Loucy (cell line): ENCODE measurements at regions not wholly inside any gene's neighbourhood (a gene's known extent, or its start where the extent isn't known, plus 50 kb on each side); places are given as distances from the start of the nearest gene placed in this dataset.
A peak's percentile ranks its signal among the peaks of the same experiment; 100 is the strongest.
"Not testable (repeated sequence)": the region's sequence is repeated elsewhere in the genome, so short reads cannot be mapped to it uniquely, and the experiment has no call there.

ENCODE experiments used
- H2AFZ ChIP-seq: fragments of 200-600 bp; sonication (generic); 2 replicates; pipeline ENCODE4 v1.6.0; 2016; ENCODE audit warnings: antibody characterized with exemption, mild to moderate bottlenecking, low read length, moderate library complexity
- H3F3A ChIP-seq: fragments of 200-600 bp; 2 replicates; pipeline ENCODE4 v1.6.0; 2016; ENCODE audit warnings: antibody characterized with exemption, low read depth, mild to moderate bottlenecking
- H3K27me3 ChIP-seq: fragments of 200-600 bp; sonication (generic); 2 replicates; pipeline ENCODE4 v1.6.1; 2014; ENCODE audit warnings: low read length, mild to moderate bottlenecking; ENCODE audit not compliant: insufficient read depth, poor library complexity, severe bottlenecking
- H3K36me3 ChIP-seq: fragments of 200-600 bp; sonication (generic); 2 replicates; pipeline ENCODE4 v1.6.1; 2016; ENCODE audit warnings: low read length; ENCODE audit not compliant: insufficient read depth
- H3K4me1 ChIP-seq: fragments of 200-600 bp; sonication (generic); 2 replicates; pipeline ENCODE4 v1.5.1; 2014; ENCODE audit warnings: low read length, mild to moderate bottlenecking; ENCODE audit not compliant: insufficient read depth, poor library complexity, severe bottlenecking
- H3K4me2 ChIP-seq: fragments of 200-600 bp; sonication (generic); 2 replicates; pipeline ENCODE4 v1.6.0; 2014; ENCODE audit warnings: antibody characterized with exemption, low read length, low read depth, mild to moderate bottlenecking; ENCODE audit not compliant: poor library complexity, severe bottlenecking
- H3K4me3 ChIP-seq: fragments of 200-600 bp; sonication (generic); 2 replicates; pipeline ENCODE4 v1.5.1; 2014; ENCODE audit warnings: low read length, mild to moderate bottlenecking, mixed read lengths; ENCODE audit not compliant: poor library complexity, severe bottlenecking
- H3K79me2 ChIP-seq: fragments of 200-600 bp; sonication (generic); 2 replicates; pipeline ENCODE4 v1.6.1; 2014; ENCODE audit warnings: low read length; ENCODE audit not compliant: insufficient read depth
- H3K9ac ChIP-seq: fragments of 200-600 bp; sonication (generic); 2 replicates; pipeline ENCODE4 v1.6.0; 2014; ENCODE audit warnings: mild to moderate bottlenecking, low read depth, low read length, moderate library complexity; ENCODE audit not compliant: poor library complexity, severe bottlenecking
- H3K9me2 ChIP-seq: fragments of 200-600 bp; sonication (generic); replicated peaks from 2 replicates; pipeline ENCODE4 v1.6.1; 2016; ENCODE audit warnings: low read depth, low read length, mixed read lengths
- H3K9me3 ChIP-seq: fragments of 200-600 bp; sonication (generic); 2 replicates; pipeline ENCODE4 v1.6.1; 2014; ENCODE audit warnings: mild to moderate bottlenecking, antibody characterized with exemption, low read length, low read depth; ENCODE audit not compliant: insufficient read depth
- H4K20me1 ChIP-seq: fragments of 200-600 bp; sonication (generic); 2 replicates; pipeline ENCODE4 v1.6.0; 2014; ENCODE audit warnings: antibody characterized with exemption, low read length, mild to moderate bottlenecking; ENCODE audit not compliant: insufficient read depth, poor library complexity, severe bottlenecking
- EZH2phosphoT487 ChIP-seq: fragments of 200-600 bp; IDR thresholded peaks from 2 replicates; pipeline ENCODE4 v1.6.1; 2018; ENCODE audit warnings: antibody characterized with exemption, mild to moderate bottlenecking, moderate library complexity, borderline replicate concordance
- TF ChIP-seq, protein P1 (sequence below): fragments of 200-600 bp; sonication (generic); conservative IDR thresholded peaks from 2 replicates; pipeline ENCODE4 v1.5.1; 2014; ENCODE audit warnings: mild to moderate bottlenecking, antibody characterized with exemption, low read length

DNA sequence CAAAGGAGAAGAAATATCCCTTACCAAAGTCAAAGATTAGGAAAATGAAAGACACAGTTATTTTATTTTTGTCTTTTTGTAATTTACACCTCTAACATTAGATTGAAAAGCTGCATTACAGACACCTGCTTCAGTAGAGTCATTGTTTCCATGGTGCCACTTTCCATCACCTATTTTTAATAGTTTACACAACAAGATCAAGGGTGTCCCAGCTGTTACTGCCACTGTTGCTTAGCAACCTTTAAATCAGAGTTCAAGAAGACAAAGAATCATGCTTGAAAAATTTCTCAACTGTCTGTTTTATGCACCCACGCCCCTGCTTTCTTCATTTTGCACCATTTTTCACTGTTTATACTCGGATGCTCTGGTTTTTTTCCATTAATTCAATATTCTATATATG is 668.2 kb upstream of the GJE1 start:
- Histone ChIP-seq H3K27me3 (no peaks in the 10 kb centered on the region), H3K9me2 (no peaks in the 10 kb centered on the region), H4K20me1 (no peaks in the 10 kb centered on the region), H3K4me1 (peaks cover 9% of the 10 kb centered on the region), H3K4me3 (no peak overlapping the region), H3K79me2 (no peaks in the 10 kb centered on the region), H3K9me3 (no peaks in the 10 kb centered on the region), H3F3A (no peaks in the 10 kb centered on the region), H2AFZ (no peak overlapping the region), H3K9ac (no peak overlapping the region), H3K36me3 (no peaks in the 10 kb centered on the region), H3K4me2 (no peak overlapping the region)
- TF ChIP-seq, protein P1, sequence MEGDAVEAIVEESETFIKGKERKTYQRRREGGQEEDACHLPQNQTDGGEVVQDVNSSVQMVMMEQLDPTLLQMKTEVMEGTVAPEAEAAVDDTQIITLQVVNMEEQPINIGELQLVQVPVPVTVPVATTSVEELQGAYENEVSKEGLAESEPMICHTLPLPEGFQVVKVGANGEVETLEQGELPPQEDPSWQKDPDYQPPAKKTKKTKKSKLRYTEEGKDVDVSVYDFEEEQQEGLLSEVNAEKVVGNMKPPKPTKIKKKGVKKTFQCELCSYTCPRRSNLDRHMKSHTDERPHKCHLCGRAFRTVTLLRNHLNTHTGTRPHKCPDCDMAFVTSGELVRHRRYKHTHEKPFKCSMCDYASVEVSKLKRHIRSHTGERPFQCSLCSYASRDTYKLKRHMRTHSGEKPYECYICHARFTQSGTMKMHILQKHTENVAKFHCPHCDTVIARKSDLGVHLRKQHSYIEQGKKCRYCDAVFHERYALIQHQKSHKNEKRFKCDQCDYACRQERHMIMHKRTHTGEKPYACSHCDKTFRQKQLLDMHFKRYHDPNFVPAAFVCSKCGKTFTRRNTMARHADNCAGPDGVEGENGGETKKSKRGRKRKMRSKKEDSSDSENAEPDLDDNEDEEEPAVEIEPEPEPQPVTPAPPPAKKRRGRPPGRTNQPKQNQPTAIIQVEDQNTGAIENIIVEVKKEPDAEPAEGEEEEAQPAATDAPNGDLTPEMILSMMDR, result no peak
- no peak for TF ChIP-seq EZH2phosphoT487

DNA sequence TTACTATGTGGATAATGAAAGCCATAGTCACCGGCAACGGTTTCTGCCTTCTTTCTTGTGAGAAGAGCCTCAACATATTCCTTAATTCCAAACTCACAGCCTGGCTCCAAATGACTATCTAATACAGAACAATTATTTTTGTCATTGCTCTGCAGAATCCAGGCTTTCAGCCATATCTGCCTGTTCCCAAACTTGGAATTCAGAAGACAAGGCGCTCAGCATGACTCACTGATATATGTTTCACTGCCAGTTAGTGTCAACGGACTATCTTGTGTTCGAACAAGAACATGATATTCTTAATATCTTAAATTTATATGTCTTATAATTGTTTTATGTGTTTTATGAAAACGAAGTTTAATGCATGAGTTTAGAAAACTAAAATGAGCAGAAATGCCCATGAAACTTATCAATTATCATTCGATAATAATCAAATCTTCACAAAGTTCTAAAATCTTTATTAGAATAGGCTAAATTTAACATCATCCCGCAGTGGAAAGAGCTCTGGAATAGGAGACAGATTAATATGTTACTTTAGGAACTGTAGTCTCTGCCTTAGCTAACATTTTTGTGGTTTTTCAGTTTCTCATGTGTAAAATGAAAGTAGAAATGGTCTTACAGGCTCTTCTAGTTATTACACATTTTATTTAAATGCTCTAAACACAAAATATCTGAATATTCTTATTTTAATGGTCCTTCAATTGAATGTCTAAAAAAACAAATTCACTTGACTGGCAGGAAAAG is 669.3 kb upstream of the GJE1 start:
- Histone ChIP-seq H3K4me1 (peaks cover 9% of the 10 kb centered on the region), H3F3A (no peaks in the 10 kb centered on the region), H3K27me3 (no peaks in the 10 kb centered on the region), H3K9me3 (no peaks in the 10 kb centered on the region), H3K36me3 (no peaks in the 10 kb centered on the region), H3K4me3 (peak overlapping the region; percentile 17), H3K9ac (no peak overlapping the region), H3K79me2 (no peaks in the 10 kb centered on the region), H3K4me2 (peak overlapping the region; percentile 51), H2AFZ (peak overlapping the region; percentile 62; the same call in 1 of the 2 replicates), H3K9me2 (no peaks in the 10 kb centered on the region), H4K20me1 (no peaks in the 10 kb centered on the region)
- TF ChIP-seq, protein P1, result no peak
- TF ChIP-seq EZH2phosphoT487, result no peak

DNA sequence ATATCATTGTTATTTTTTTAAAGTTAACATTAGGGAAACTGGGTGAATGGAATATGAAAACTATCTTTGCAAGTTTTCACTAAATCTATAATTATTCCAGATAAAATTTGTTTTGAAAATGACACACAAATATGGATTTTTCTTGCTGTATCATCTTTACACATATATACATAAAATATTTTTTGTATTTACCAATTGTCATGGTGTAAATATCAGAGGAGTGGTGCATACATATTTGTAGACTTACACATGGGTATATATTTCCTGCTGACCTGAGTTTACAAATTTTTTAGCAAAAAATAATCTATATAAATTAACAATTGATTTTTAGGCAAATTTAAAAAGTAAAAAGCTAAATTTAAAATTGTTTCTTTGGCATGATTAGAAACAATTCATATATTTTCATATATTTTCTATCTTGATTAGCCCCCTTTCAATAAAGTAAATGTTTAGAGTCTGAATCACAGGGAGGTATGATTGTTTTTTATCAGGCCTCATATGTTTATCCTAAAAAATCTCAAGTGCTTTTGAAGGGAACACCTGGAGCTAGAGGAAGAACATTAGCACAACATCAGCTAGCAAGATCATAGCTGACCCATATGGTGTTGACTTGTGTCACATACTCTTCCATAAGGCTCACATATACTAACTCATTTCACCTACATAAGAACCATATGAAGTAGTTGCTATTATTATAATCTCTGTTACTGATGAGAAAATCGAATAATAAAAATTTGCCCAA is 671.8 kb upstream of the GJE1 start:
- Histone ChIP-seq H3F3A (no peaks in the 10 kb centered on the region), H3K9me3 (no peaks in the 10 kb centered on the region), H3K4me1 (peaks cover 5% of the 10 kb centered on the region), H4K20me1 (no peaks in the 10 kb centered on the region), H2AFZ (no peak overlapping the region), H3K9me2 (no peaks in the 10 kb centered on the region), H3K79me2 (no peaks in the 10 kb centered on the region), H3K9ac (no peak overlapping the region), H3K27me3 (no peaks in the 10 kb centered on the region), H3K36me3 (no peaks in the 10 kb centered on the region), H3K4me3 (no peak overlapping the region), H3K4me2 (no peak overlapping the region)
- no peak for TF ChIP-seq EZH2phosphoT487
- TF ChIP-seq, protein P1, result no peak

DNA sequence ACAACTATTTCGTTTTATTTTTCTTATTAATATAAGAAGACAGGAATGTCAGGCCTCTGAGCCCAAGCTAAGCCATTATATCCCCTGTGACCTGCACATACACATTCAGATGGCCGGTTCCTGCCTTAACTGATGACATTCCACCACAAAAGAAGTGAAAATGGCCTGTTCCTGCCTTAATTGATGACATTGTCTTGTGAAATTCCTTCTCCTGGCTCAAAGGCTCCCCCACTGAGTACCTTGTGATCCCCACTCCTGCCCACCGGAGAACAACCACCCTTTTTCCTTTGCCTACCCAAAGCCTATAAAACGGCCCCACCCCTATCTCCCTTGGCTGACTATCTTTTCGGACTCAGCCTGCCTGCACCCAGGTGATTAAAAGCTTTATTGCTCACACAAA is 672.5 kb upstream of the GJE1 start:
- not testable (repeated sequence) for H3K4me3 ChIP-seq, H3K4me2 ChIP-seq, H3K36me3 ChIP-seq, H3K79me2 ChIP-seq, H2AFZ ChIP-seq, H3K4me1 ChIP-seq, H4K20me1 ChIP-seq, H3K9ac ChIP-seq, H3F3A ChIP-seq, H3K27me3 ChIP-seq, H3K9me3 ChIP-seq, H3K9me2 ChIP-seq

DNA sequence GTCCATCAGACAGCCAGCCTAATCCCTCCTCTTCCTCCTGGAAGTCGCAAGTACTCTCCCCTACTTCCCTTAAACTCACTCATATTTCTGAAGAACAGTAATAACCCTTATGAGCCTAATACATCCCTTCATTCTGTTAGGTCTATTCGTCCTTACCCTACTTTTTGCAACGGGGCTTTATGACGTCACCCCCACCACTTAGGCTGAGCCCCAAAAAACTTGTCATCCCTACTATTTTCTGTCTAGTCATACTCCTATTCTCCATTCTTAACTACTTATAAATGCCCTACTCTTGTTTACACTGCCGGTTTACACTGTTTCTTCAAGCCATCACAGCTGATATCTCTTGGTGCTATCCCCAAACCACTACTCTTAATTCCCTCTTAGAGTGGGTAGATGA is 674.7 kb upstream of the GJE1 start:
- not testable (repeated sequence) for H3K27me3 ChIP-seq, H3K4me2 ChIP-seq, H3F3A ChIP-seq, H2AFZ ChIP-seq, H4K20me1 ChIP-seq, H3K9me3 ChIP-seq, H3K79me2 ChIP-seq, H3K9ac ChIP-seq, H3K36me3 ChIP-seq, H3K4me3 ChIP-seq, H3K4me1 ChIP-seq, H3K9me2 ChIP-seq
